Pancreas (tissue), 10 donors: ENCODE measurements at regions not wholly inside any gene's neighbourhood (a gene's known extent, or its start where the extent isn't known, plus 50 kb on each side); places are given as distances from the start of the nearest gene placed in this dataset.

Experiments
- ATAC-seq, 4 donors: fragments of 200-7000 bp; cut with Tn5 transposase; one replicate each; pipeline versions ENCODE4 v1.8.0 to v1.9.1; 2020; ENCODE audit warnings: mild to moderate bottlenecking in 4 of 4, moderate library complexity in 4 of 4
- DNase-seq, 6 donors: peaks; one replicate each; pipeline ENCODE4 v3.0.0-alpha.2; 2020
- FAIRE-seq: peaks from 2 replicates; lab custom pipeline; 2012; peaks lifted over from hg19 to GRCh38; lab: Jason Lieb, UNC
- H3K27ac ChIP-seq, 4 donors: fragments of 200-600 bp; sonication (generic); 1 replicate in 3 of 4; 2 replicates in 1 of 4; pipeline versions ENCODE4 v1.5.0 to v1.8.0; 2020
- H3K27me3 ChIP-seq, 4 donors: fragments of 200-600 bp; one replicate each; pipeline ENCODE4 v1.8.0; 2021
- H3K36me3 ChIP-seq, 3 donors: fragments of 200-600 bp; sonication (generic) in 1 of 3; one replicate each; pipeline versions ENCODE4 v1.5.0 to v1.8.0; 2020 to 2021
- H3K4me1 ChIP-seq, 3 donors: fragments of 200-600 bp; one replicate each; pipeline ENCODE4 v1.8.0; 2021
- H3K4me3 ChIP-seq, 4 donors: fragments of 200-600 bp; sonication (generic) in 2 of 4; one replicate each; pipeline versions ENCODE4 v1.5.0 to v1.8.0; 2020 to 2021
- H3K9me3 ChIP-seq, 4 donors: fragments of 200-600 bp; one replicate each; pipeline ENCODE4 v1.8.0; 2021
- WGBS, 2 donors: extraction: QIAGEN DNeasy Blood & Tissue Kit; methylation state at CpG; one replicate each; pipeline ENCODE4 v1.1.7; 2013; 5-methylcytosine and 5-hydroxymethylcytosine counted together
- intact Hi-C, 3 donors: fragments of 100-400 bp; cut with DNase I; formaldehyde crosslinking; loops; one replicate each; pipeline versions ENCODE4 v1.11.1 to v1.14.2; 2022
- TF ChIP-seq, protein P1 (sequence below), 4 donors: fragments of 200-600 bp; sonication (generic) in 3 of 4; IDR thresholded peaks; one replicate each; pipeline versions ENCODE4 v1.5.0 to v1.8.0; 2021; ENCODE audit warnings: antibody characterized with exemption in 4 of 4
- donor health status: healthy with polysubstance abuse.
- donor health status: DM: no; HTN: no; CAD: no; lungs with moderate emphysema.
- donor health status: DM: no; HTN: no; CAD: no.
- donor health status: control.
- donor health status: control.
- donor health status: Bipolar disorder and iron deficiency.
- donor health status: DM: yes; HTN: yes; CAD: no.
- donor health status: DM: no; HTN: no; CAD: no.
- donor health status: DM: no; HTN: no; CAD: no.
- donor health status: DM: yes; HTN: yes; CAD: no.

GRCh38 chr19:28234637-28235036 lies 978.3 kb downstream of the UQCRFS1 start:
- DNase-seq (no peak), FAIRE-seq (no peak), ATAC-seq (no peak)
- Histone ChIP-seq H3K27me3 (no peaks in the 10 kb centered on the region), H3K36me3 (no peaks in the 10 kb centered on the region), H3K27ac (no peak overlapping the region), H3K4me3 (no peak overlapping the region), H3K4me1 (no peaks in the 10 kb centered on the region), H3K9me3 (no peaks in the 10 kb centered on the region)
- 52 to 54% methylated on average over 6 of the region's 6 CpGs for WGBS, 2 donors
- TF ChIP-seq, protein P1, sequence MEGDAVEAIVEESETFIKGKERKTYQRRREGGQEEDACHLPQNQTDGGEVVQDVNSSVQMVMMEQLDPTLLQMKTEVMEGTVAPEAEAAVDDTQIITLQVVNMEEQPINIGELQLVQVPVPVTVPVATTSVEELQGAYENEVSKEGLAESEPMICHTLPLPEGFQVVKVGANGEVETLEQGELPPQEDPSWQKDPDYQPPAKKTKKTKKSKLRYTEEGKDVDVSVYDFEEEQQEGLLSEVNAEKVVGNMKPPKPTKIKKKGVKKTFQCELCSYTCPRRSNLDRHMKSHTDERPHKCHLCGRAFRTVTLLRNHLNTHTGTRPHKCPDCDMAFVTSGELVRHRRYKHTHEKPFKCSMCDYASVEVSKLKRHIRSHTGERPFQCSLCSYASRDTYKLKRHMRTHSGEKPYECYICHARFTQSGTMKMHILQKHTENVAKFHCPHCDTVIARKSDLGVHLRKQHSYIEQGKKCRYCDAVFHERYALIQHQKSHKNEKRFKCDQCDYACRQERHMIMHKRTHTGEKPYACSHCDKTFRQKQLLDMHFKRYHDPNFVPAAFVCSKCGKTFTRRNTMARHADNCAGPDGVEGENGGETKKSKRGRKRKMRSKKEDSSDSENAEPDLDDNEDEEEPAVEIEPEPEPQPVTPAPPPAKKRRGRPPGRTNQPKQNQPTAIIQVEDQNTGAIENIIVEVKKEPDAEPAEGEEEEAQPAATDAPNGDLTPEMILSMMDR (IDR thresholded peaks at IDR 0.05): no peak
- intact Hi-C loops: loop anchor here in 1 of 3 donors (10.0 kb wide), 1 partner anchor 260 kb away; no protein-coding TSS in a partner anchor

GRCh38 chr19:28228854-28229253 lies 984.1 kb downstream of the UQCRFS1 start:
- 61 to 85% methylated on average over 2 of the region's 2 CpGs for WGBS, 2 donors
- no peaks in the 10 kb centered on the region for H3K27me3 ChIP-seq
- TF ChIP-seq, protein P1 (IDR thresholded peaks at IDR 0.05): no peak

DNA sequence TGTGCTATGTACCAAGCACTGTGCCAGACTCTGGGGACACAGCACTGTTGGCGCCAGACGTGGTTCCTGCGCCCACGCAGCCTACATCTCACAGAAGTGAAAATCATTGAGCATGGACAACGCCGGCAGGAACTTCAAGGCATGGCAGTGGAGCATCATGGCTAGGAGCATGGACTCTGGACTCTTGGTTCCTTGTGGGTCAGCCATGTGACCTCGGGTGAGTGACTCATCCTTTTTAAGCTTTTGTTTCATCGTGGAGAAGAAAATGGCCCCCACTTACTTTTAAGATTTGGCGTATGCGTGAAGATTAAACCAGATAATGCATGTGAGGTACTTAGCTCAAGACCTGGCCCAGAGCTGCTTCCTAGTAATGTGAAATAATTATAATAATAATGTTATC lies 988.5 kb downstream of the UQCRFS1 start:
- TF ChIP-seq, protein P1 (IDR thresholded peaks at IDR 0.05): no peak
- 78 to 83% methylated on average over 10 of the region's 10 CpGs for WGBS, 2 donors
- Histone ChIP-seq H3K27ac (no peak overlapping the region), H3K36me3 (no peaks in the 10 kb centered on the region), H3K4me3 (no peak overlapping the region), H3K4me1 (no peaks in the 10 kb centered on the region), H3K27me3 (no peaks in the 10 kb centered on the region), H3K9me3 (no peaks in the 10 kb centered on the region)
- DNase-seq (no peak), FAIRE-seq (no peak), ATAC-seq (no peak)
- intact Hi-C loops: no loop called here

More at GRCh38 chr19:28228854-28229253, 984.1 kb downstream of the UQCRFS1 start:
- Histone ChIP-seq H3K9me3 (no peaks in the 10 kb centered on the region), H3K4me3 (no peak overlapping the region), H3K4me1 (no peaks in the 10 kb centered on the region), H3K27ac (no peak overlapping the region), H3K36me3 (no peaks in the 10 kb centered on the region)
- intact Hi-C loops: no loop called here
- DNase-seq (no peak), FAIRE-seq (no peak), ATAC-seq (no peak)

DNA sequence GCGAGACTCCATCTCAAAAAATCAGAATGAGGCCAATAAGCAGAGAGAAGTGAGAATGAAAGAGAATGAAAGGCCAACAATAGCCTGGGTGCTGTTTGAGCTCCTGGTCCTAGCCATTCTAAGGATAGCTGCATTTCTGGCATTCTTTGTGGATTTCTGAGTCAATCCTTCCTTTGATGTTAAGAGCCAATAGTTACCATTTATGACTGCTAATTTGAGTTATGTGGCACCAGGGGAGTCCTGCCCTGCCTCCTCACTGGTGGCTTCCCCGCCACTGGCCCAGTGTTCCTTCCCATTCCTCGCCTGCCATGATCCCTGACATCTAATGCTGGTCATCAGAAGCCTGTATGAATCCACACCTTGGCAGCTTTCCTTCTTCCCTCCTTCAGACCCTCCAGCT lies 991.2 kb downstream of the UQCRFS1 start:
- intact Hi-C loops: no loop called here
- Histone ChIP-seq H3K4me3 (no peak overlapping the region), H3K36me3 (no peaks in the 10 kb centered on the region), H3K27me3 (no peaks in the 10 kb centered on the region), H3K4me1 (no peaks in the 10 kb centered on the region), H3K9me3 (no peaks in the 10 kb centered on the region), H3K27ac (no peak overlapping the region)
- no peak for FAIRE-seq
- no peak for ATAC-seq
- WGBS, 2 donors: 77 to 91% methylated on average over 3 of the region's 3 CpGs
- no peak for DNase-seq
- TF ChIP-seq, protein P1 (IDR thresholded peaks at IDR 0.05): no peak

GRCh38 chr19:28218728-28219127 lies 994.2 kb downstream of the UQCRFS1 start:
- ATAC-seq (no peak), DNase-seq (no peak), FAIRE-seq (no peak)
- Histone ChIP-seq H3K9me3 (no peaks in the 10 kb centered on the region), H3K4me1 (no peaks in the 10 kb centered on the region), H3K27ac (no peak overlapping the region), H3K36me3 (no peaks in the 10 kb centered on the region), H3K27me3 (no peaks in the 10 kb centered on the region), H3K4me3 (no peak overlapping the region)
- TF ChIP-seq, protein P1 (IDR thresholded peaks at IDR 0.05): no peak
- intact Hi-C loops: no loop called here
- WGBS, 2 donors: 29 to 43% methylated on average over 5 of the region's 5 CpGs
